ENCODE measurements at regions not wholly inside any gene's neighbourhood (a gene's known extent, or its start where the extent isn't known, plus 50 kb on each side); places are given as distances from the start of the nearest gene placed in this dataset.

- Histone ChIP-seq H3K27ac (no peak overlapping the region), H3K4me3 (no peak overlapping the region), H4K20me1 (ENCODE audit: insufficient read depth) (no peaks in the 10 kb centered on the region), H3K4me1 (ENCODE audit: insufficient read depth) (no peaks in the 10 kb centered on the region), H3K79me2 (ENCODE audit: insufficient read depth) (no peaks in the 10 kb centered on the region), H3K9me2 (ENCODE audit: insufficient read depth) (no peaks in the 10 kb centered on the region), H3K9ac (no peak overlapping the region), H3K9me3 (ENCODE audit: low read depth) (no peaks in the 10 kb centered on the region), H3K27me3 (replicated peaks; ENCODE audit: insufficient read depth) (no peaks in the 10 kb centered on the region), H3F3A (ENCODE audit: insufficient read depth) (no peaks in the 10 kb centered on the region), H3K36me3 (ENCODE audit: low read depth) (no peaks in the 10 kb centered on the region), H2AFZ (no peak overlapping the region), H3K4me2 (ENCODE audit: unreplicated experiment) (no peak overlapping the region)
- in situ Hi-C loops (cut with MboI): no loop called here
- 9 to 10% methylated on average over 4 of the region's 4 CpGs for WGBS, 2 experiments (ENCODE audit: low coverage in 1 of 2, low lambda C conversion rate in 2 of 2, missing lambda C conversion rate in 2 of 2)
- TF ChIP-seq EZH2 (IDR thresholded peaks at IDR 0.05; ENCODE audit: insufficient read depth, poor library complexity, severe bottlenecking) (no peak), EZH2phosphoT487 (IDR thresholded peaks at IDR 0.05; ENCODE audit: insufficient read depth, low read depth) (no peak)
- no peak for DNase-seq
Observed at GRCh38 chr5:6069496-6070185, 308.7 kb downstream of the MED10 start.

DNA sequence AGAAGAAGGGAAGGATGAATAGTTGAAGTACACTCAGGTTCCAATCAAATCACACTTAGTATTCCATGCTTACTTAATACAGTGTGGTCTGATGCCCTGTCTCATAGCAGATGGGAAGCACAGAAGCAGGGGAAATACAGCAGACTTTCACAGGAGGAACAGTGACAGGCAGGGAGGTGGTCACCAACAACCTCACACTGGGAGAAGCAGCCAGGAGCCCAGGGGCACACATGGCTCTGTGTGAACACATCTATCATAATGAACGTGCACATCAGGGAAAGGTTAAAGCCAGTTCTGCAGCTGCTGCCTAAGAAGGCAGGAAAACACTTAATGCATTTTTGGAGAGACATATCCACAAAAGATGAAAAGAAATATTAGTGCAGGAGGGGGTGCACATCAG lies 312.3 kb downstream of the MED10 start:
- Histone ChIP-seq H3K9me2 (ENCODE audit: insufficient read depth) (no peaks in the 10 kb centered on the region), H2AFZ (no peak overlapping the region), H3K4me3 (no peak overlapping the region), H3K27me3 (replicated peaks; ENCODE audit: insufficient read depth) (no peaks in the 10 kb centered on the region), H3K36me3 (ENCODE audit: low read depth) (no peaks in the 10 kb centered on the region), H4K20me1 (ENCODE audit: insufficient read depth) (no peaks in the 10 kb centered on the region), H3K27ac (no peak overlapping the region), H3K4me2 (ENCODE audit: unreplicated experiment) (no peak overlapping the region), H3F3A (ENCODE audit: insufficient read depth) (no peaks in the 10 kb centered on the region), H3K4me1 (ENCODE audit: insufficient read depth) (no peaks in the 10 kb centered on the region), H3K79me2 (ENCODE audit: insufficient read depth) (no peaks in the 10 kb centered on the region), H3K9ac (no peak overlapping the region), H3K9me3 (ENCODE audit: low read depth) (no peaks in the 10 kb centered on the region)
- 0% methylated on average over 1 of the region's 1 CpG for WGBS, 2 experiments (ENCODE audit: low coverage in 1 of 2, low lambda C conversion rate in 2 of 2, missing lambda C conversion rate in 2 of 2)
- TF ChIP-seq EZH2 (IDR thresholded peaks at IDR 0.05; ENCODE audit: insufficient read depth, poor library complexity, severe bottlenecking): no peak
- in situ Hi-C loops (cut with MboI): no loop called here
- no peak for DNase-seq

DNA sequence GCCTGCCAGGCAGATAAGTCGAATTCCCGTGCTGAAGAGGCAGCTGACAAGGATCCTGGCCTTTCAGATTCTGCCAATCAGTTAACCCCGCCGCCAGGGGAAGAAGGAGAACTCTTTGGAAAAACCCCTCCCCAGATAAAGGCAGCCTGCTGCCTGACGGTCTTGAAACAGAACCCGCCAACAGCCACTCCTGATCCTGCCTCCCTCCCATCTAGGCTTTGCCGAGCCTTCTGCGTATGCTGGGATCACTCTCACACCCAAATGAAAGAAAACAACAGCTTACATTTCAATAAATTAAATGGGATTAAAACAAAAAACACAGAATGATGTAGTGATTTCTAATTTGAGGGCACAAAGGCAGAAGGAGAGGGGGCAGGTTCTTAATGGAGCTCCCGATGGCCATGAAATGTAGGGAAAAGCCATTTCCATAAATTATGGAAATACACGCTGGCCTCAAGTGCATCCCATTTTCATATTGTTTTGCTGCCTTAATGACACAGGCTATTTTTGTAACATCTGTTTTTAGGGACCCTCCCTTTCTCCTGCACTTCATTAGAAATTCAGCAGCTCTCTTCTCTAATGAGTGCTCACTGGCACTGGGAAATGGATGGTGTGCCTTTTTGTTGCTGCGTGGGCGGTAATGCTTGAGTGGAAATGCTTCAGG lies 319.1 kb downstream of the MED10 start:
- 13 to 16% methylated on average over 12 of the region's 12 CpGs for WGBS, 2 experiments (ENCODE audit: low coverage in 1 of 2, low lambda C conversion rate in 2 of 2, missing lambda C conversion rate in 2 of 2)
- H3K27ac ChIP-seq: no peak overlapping the region
- no peaks in the 10 kb centered on the region for H3K4me1 ChIP-seq (ENCODE audit: insufficient read depth)
- no peak overlapping the region for H3K9ac ChIP-seq
- no peaks in the 10 kb centered on the region for H3K9me3 ChIP-seq (ENCODE audit: low read depth)
- DNase-seq: no peak
- H3K4me2 ChIP-seq (ENCODE audit: unreplicated experiment): no peak overlapping the region
- no peaks in the 10 kb centered on the region for H3K9me2 ChIP-seq (ENCODE audit: insufficient read depth)
- TF ChIP-seq EZH2 (IDR thresholded peaks at IDR 0.05; ENCODE audit: insufficient read depth, poor library complexity, severe bottlenecking): no peak
- no peaks in the 10 kb centered on the region for H3K79me2 ChIP-seq (ENCODE audit: insufficient read depth)
- in situ Hi-C loops (cut with MboI): no loop called here
- no peaks in the 10 kb centered on the region for H3K36me3 ChIP-seq (ENCODE audit: low read depth)
- no peak overlapping the region for H3K4me3 ChIP-seq
- H3F3A ChIP-seq (ENCODE audit: insufficient read depth): no peaks in the 10 kb centered on the region
- no peaks in the 10 kb centered on the region for H3K27me3 ChIP-seq (replicated peaks; ENCODE audit: insufficient read depth)
- H4K20me1 ChIP-seq (ENCODE audit: insufficient read depth): no peaks in the 10 kb centered on the region
- no peak overlapping the region for H2AFZ ChIP-seq

GRCh38 chr5:6058055-6058715 lies 320.2 kb downstream of the MED10 start:
- Histone ChIP-seq H3F3A (ENCODE audit: insufficient read depth) (no peaks in the 10 kb centered on the region), H3K9me3 (ENCODE audit: low read depth) (no peaks in the 10 kb centered on the region), H3K27me3 (replicated peaks; ENCODE audit: insufficient read depth) (no peaks in the 10 kb centered on the region), H3K79me2 (ENCODE audit: insufficient read depth) (no peaks in the 10 kb centered on the region), H3K4me2 (ENCODE audit: unreplicated experiment) (no peak overlapping the region), H3K4me1 (ENCODE audit: insufficient read depth) (no peaks in the 10 kb centered on the region), H3K9me2 (ENCODE audit: insufficient read depth) (no peaks in the 10 kb centered on the region), H2AFZ (no peak overlapping the region), H3K27ac (no peak overlapping the region), H3K9ac (no peak overlapping the region), H3K36me3 (ENCODE audit: low read depth) (no peaks in the 10 kb centered on the region), H4K20me1 (ENCODE audit: insufficient read depth) (no peaks in the 10 kb centered on the region), H3K4me3 (no peak overlapping the region)
- 51% methylated on average over 14 of the region's 14 CpGs for WGBS, 2 experiments (ENCODE audit: low coverage in 1 of 2, low lambda C conversion rate in 2 of 2, missing lambda C conversion rate in 2 of 2)
- no peak for DNase-seq
- in situ Hi-C loops (cut with MboI): no loop called here
- no peak for TF ChIP-seq EZH2 (IDR thresholded peaks at IDR 0.05; ENCODE audit: insufficient read depth, poor library complexity, severe bottlenecking)

All from GM23248 (cell line).